Umbilical cord (tissue), 1 donor: ENCODE measurements at regions not wholly inside any gene's neighbourhood (a gene's known extent, or its start where the extent isn't known, plus 50 kb on each side); places are given as distances from the start of the nearest gene placed in this dataset.
"Not testable (repeated sequence)": the region's sequence is repeated elsewhere in the genome, so short reads cannot be mapped to it uniquely, and the experiment has no call there.

ENCODE experiments used
- DNase-seq: peaks from one replicate; pipeline ENCODE4 v3.0.0-alpha.2; 2015; ENCODE audit warnings: low spot score

DNA sequence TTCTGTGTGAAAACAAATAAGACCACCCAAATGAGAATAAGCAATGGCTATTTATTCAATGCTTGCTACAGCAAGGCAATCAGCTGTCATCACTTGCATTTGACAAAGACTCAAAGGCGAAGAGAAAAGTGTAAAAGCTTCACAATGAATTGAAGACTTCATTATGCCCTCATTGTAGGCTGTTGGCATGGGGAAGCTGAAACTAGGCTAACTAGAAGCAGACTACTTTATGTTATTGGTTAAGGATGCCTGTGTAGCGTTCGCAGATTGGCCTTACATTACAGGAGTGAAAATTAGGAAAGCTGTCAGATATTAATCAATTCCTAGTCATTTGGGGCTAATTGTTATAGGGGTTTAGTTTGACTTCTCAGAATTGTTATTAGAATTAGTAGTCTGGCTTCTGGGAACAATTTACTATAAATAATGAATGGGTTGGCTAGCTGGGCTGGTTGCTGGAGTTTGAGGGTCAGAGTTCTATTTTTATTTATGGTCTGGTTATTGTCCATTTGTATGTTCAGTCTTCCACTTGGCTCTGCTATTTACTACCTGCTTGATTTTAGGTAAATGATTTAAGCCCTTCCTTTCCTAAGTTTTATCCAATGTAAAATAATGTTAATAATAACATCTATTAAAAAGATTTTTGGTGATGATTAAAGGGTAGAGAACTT is 437.2 kb upstream of the SYT4 start:
- DNase-seq: no peak

DNA sequence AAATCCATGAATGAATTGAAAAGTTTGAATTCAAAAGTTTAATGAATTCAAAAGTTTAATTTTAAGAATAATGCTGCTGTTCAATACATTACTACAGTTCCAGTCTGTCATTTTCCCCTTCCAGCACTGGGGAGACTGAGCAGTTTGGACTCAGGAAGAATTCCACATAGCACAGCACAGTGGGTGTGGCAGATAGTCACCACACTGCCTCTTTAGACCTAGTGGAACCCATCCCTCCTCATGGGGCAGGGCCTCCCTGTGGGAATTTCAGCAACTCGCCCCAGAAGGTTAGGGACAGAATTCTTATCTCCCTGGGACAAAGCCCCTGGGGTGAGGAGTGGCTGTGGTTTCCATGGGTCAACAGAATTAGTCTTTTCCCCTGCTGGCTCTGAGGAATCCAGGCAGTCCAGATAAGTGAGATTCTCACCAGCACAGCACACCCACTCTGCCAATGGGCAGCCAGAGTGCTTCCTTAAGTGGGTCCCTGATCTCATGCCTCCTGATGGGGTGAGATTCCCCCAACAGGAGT is 442.0 kb upstream of the SYT4 start:
- no peak for DNase-seq

DNA sequence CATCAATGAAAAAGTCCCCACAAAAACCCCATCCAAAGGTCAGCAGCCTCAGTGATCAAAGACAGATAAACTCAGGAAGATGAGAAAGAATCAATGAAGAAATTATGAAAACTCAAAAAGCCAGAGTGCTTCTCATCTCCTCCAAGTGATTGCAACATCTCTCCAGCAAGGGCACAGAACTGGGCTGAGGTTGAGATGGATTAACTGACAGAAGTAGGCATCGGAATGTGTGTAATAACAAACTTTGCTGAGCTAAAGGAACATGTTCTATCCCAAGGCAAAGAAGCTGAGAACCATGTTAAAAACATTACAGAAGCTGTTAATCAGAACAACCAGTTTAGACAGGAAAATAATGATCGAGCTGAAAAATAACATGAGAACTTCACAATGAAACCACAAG is 442.8 kb upstream of the SYT4 start:
- DNase-seq: no peak

DNA sequence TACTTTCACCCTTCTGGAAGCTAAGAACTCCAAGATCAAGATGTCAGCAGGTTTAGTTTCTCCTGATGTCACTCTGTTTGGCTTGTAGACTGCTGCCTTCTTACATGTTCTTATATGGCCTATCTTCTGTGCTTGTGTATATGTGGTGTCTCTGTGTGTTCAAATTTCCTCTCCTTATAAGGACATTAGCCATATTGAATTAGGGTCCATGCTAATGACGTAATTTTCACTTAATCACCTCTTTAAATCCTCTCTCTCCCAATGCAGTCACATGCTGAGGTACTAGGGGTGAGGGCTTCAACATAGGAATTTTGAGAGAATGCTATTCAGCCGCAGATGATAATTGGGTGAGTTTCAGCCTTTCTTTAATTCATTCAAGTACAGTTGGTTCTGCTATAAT is 458.3 kb upstream of the SYT4 start:
- no peak for DNase-seq

DNA sequence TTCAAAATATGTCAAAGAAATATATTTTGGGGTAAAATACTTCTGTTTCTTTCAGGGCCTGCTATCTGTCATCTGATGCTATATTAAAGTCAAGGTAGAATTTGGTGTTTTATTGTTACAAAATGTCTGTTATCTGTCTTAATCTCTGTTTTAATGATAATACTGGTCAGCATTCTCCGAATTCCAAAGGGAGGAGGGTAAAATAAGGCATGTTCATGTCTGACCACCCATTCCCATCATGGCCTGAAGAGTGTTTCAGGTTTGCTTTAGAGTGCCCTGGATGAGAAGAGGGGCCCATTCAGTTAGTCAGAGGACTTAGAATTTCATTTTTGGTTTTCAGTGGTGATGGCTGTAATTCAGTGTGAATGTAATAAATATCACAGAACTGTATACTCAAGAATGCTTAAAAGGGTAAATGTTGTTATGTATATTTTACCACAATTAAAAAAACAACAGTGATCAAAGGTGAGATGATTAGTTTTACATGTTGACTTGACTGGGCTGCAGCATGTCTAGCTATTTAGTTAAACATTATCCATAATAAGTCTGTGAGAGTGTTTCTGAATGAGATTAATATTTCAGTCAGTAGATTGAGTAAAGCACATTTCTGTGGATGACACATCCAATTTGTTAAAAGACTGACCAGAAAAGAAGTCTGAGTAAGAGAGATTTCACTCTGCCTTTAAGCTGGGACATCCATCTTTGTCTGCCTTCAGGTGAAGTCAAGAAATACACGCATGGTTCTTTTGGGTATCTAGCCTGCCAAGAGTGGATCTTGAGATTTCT is 467.9 kb upstream of the SYT4 start:
- no peak for DNase-seq

DNA sequence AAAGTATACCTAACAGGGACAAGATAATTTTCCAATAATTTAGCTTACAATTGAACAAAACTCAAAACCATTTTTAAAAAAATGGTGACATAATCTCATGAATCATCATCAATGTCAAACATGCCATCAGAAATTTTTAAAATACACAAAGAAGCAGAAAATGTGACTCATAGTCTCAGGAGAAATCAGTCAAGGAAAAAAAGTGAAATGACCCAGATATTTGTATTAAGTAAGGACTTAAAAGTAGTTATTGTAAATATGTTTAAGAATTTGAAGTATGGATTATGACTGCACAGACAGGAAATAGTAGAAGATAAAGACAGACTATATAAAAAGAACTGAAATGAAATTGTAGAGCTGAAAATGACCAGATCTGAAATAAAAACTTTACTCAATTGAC is 473.9 kb upstream of the SYT4 start:
- no peak for DNase-seq

DNA sequence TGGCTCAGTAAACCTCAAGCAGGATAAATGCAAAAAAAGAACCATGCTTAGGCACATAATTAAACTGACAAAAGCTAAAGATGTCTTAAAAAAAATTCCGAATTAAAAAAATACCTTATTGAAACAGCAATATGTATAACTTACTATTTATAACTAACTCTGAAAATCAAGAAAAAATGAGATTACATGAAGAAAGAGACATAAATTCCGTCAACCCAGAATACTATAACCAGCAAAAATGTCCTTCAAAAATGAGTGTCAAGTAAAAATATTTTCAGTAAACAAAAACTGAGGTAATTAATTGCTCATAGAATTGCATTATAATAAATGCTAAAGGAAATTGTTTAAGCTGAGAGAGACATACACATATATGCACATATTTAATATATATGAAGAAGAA is 474.5 kb upstream of the SYT4 start:
- DNase-seq: no peak

DNA sequence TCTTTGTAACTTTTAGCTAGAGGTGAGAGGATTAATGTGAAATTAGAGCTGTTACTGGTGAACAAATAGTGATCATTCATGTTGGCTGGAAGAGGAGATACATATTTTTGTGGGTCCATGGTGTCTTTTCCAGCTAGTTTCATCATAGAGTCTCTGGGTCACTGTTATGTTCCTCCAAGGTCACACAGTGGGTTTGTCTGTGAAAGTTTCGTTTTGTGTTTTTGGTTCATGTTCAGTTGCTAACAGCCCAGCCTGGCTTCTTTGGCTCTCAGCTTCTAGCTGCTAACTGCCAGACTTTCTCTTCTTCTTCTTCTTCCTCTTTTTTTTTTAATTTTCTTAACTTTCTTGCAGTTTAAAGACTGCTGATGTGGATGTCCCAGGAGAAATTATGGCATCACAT is 480.0 kb upstream of the SYT4 start:
- no peak for DNase-seq

DNA sequence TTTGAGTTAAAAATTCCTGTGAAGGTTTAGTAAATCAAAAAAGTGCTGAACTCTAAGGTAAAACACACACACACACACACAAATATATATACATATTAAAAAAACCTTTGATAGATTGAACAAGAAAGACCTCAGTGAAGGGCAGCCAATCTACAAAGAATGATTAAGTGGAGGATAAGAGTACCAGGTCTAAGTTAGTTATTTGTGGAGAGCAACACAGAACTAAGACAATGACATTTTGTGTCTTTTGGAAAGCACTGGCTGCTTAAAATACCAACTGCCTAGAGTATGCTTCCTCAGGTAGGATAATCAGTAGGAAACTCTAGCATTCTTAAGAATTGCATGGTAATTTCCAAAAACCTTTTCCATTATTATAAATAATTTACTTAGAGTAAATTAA is 481.4 kb upstream of the SYT4 start:
- no peak for DNase-seq

DNA sequence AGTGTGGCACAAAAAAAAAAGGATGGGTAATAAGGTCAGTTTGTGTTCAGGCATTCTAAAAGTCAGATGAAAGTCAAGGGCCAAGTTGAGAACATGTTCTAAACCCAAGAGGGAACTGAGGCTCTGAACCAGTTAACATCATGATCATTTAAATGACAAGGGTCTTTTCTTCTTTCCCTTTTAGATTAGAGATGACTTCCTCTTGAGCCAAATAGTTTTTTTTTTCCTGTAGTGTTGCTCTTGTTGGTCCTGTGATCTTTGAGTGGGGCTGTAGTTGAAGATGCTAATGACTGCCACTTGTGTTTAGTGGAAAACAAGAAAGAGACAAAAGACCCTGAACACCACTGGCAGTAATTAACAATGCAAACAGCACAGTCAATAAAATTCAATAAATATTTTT is 482.7 kb upstream of the SYT4 start:
- no peak for DNase-seq

DNA sequence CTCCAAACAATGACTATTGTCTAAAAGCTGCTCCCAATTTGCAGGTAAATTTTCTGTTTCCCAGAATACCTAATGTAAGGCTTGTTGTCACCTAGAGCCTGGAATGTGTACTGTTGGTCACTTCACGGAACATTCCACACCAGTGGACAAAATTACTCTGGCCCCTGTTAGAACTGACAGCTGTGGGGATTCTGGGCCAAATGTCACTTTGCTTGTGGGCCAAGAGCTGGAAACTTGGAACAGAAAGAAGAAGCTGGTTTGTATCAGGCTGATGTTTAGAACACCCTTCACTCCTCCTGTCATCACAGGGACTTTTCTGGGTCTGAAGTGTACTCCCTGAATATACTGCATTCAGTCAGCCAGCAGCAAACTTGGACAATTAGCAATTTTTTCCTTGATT is 495.6 kb upstream of the SYT4 start:
- peak; percentile 5 for DNase-seq

DNA sequence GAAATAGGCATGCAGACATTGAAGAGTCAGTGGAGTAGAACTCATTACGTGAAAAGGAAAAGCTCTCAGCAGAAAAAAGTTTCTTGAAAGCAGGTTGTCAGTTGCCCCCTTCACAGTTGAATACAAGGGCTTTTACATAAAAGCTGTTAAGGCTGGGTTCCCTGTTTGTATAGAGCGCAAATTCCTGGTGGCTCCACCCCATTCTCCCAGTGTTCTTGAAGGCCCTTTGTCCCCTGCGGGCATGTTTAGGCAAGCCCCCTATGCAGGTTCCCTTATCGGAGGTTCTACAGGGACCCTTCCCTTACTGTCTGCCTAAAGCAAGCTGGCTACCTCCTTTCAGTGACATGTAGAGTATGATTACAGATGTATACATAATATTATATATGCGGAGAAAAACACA is 497.2 kb upstream of the SYT4 start:
- no peak for DNase-seq

DNA sequence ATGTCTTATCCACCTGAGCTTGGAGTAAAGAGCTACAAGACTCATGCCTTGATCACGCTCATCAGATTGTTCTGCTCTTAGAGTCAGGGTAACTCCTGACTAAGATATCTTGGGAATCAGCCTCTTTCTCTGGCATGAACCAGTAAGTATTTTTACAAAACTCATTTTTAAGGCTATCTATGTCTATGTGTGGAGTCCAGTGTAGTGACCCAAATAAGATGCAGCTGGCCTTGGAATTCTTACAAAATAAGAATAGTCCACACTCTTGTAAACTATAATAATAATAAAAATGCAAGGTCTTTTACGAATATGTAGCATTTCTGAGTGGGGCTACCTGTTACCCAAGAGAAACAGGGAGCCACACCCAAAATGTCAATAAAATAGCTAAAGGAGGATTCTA is 498.3 kb upstream of the SYT4 start:
- no peak for DNase-seq

DNA sequence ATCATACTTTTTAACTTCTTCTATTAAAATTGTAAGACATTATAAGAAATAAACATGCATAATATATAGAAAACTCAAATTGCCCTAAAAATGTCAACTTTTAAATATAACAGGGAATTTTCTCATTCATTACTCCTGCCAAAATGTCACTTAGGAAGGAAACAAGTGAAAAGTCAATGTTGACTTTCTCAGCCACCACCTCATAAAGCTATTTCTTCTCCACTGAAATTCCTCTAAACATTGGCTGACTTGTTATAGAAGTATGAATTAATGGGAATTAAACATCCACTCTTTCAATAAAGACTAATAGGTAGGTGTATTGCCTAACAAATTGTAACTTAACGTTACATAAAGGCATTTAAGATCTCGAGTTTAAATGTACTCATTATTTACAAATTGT is 499.7 kb upstream of the SYT4 start:
- DNase-seq: no peak

DNA sequence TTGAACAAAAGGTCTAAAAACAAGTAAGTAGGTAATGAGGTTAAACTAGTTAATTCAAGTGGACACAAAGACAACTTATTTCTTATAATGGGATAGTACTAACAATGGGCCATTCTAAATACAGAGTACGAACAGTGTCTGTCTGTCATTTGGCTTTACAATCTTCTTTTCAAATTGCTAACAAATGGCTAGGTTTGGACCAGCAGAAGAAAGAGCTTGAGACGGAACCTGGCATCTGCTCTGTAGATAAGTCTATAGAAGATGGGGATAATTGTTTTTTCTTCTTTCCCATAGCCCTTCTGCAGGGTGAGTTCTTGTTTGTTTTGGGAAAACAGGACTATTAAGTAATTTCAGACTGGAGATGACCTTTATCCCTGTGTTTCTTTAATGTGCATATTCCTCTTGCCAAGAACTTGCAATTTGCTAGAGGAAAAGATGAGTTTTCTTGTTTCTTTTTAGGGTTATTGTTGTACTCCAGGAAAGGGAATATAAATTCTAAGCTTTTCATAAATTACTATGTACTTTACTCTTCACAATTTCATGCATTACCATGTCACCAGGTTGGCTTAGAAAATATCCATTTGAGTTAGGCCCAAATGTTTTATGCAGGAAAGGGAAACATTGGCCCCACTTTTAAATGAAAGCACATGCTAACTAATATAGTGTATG is 500.5 kb upstream of the SYT4 start:
- no peak for DNase-seq

DNA sequence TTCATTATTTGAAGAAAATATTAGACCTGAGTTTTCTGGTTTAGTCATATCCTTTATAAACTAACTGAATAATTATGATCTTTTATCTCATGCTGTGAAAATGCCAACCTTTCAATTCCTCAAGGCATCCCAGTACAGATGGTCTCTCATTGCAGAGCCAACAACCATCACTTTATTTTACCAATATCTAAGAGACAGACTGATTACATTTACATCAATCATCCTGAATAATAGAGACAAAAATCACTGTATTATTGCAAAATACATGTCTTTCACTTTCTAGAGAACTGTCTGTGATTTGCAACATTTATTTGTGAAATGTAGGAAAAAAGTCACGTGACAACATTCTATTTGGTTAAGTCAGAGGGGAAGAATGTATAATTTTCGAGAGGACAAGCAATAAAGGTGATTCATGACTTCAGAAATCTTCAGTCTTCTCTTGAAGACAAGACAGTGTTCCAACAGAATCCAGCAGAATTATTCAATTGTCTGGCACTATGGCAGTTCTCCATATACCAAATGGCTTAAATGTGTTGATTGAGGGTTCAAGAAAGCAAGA is 503.6 kb upstream of the SYT4 start:
- DNase-seq: no peak

DNA sequence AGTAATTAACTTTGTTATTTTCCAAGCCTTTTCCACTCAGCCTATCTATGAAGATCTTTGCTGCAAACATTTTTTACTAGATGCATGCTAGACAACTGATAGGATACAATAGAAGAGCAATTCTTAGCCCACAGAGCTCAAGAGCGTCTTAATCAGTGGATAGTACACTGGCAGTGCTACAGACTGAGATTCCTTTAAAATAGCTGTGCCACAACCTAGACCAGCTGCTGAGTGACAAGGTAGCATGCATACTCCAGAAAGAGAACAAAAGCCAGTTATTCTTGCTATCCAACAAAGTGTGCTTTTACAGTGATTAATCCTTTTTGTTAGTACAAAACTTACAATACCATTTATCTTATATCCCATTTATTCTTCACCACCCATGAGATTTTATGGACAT is 507.9 kb upstream of the SYT4 start:
- DNase-seq: no peak

DNA sequence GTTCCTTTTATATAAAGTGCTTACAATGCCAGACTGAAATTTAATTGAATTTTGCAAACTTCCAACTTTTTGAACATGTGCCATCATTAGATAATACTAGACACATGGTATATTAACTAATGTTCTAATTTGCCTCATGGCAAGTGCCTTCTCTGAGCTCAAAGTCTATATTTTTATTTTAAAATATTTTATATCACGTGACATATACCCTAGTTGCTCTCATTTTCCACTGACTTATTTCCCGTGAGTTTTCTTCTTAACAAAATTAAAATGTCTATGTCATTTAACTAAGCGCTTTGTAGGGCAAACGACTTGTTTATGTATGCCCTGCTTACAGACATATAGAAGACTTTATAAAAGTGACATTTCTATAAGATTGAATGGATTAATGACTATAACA is 509.6 kb upstream of the SYT4 start:
- no peak for DNase-seq

DNA sequence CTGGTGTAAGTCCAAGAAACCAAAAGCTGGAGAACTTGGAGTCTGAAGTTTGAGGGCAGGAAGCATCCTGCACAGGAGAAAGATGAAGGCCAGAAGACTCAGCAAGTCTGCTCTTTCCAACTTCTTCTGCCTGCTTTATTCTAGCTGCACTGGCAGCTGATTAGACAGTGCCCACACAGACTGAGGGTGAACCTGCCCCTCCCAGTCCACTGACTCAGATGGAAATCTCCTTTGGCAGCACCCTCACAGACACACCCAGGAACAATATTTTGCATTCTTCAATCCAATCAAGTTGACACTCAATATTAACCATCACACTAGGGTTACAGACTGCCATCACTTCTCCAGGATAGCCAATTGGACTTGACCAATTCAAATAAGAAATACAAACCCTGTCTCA is 510.4 kb upstream of the SYT4 start:
- not testable (repeated sequence) for DNase-seq

DNA sequence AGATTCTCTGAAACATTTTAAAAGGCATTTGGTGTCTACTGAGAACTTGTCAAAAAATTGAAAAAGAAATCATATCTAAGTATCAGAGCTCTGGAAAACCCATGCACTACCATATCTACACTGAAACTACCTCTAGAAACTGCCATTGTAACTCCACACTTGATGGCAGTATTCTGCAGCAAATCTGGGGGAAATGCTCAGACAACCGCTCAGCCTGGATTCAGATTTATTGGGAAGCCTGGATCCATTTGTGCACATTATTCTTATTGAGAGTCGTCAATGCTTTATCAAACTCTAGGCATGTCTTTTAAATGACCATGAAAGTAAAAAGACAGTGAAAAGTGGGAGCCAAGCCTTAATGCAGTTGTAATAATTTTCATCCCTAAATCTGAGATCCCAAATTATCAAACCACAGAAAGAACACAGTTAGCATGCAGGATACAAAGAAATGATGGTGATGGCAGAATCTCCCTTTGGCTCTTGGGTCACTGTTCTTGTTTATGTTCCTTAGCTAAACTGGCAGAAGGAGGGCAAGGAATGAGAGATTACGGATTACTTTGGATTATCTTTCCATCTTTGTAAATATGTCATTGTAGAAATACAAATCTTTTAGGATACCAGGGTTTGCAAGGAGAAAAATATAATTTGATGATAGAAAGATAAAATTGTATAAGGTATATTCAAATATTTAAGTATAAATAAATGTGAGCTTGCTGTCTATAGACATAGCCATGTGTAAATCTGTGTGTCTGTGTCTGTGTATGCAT is 512.1 kb upstream of the SYT4 start:
- DNase-seq: peak; percentile 49

DNA sequence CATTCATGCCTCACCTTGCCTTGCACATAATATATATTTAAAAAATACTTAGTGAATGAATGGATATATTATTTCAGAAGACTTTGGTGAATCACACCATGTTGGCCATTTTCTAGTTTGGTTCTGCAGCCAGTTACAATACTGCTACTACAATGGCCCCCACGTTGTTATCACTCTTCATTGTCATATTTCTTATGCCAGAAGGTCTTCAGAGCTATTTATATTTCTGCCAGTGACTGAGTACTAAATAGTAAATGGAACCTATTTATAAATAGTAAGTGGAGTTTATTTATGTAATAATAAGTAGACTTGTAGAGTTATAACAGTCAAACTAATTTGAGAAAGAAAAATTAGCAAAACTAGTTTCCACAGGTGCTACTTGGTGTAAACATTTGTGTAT is 516.6 kb upstream of the SYT4 start:
- DNase-seq: no peak

DNA sequence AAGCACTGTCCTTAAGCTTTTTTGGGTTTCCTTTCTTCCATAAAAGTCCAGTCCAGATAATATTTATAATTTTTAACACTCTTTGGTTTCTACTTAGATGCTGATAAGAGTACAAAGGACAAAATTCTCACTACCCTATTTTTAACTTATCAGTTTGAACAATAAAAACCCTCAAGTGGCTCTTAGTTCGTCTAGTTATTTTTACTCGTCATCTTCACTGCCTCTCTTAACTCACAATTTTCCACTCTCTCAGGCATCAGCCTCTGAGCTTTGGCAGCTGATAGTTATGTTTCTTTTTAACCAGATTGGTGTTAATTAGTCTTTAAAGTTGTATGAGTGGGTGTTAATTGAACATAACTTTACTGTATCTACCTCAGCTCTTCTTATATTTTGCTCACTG is 517.1 kb upstream of the SYT4 start:
- DNase-seq: no peak
